ENCODE measurements at regions not wholly inside any gene's neighbourhood (a gene's known extent, or its start where the extent isn't known, plus 50 kb on each side); places are given as distances from the start of the nearest gene placed in this dataset.

DNA sequence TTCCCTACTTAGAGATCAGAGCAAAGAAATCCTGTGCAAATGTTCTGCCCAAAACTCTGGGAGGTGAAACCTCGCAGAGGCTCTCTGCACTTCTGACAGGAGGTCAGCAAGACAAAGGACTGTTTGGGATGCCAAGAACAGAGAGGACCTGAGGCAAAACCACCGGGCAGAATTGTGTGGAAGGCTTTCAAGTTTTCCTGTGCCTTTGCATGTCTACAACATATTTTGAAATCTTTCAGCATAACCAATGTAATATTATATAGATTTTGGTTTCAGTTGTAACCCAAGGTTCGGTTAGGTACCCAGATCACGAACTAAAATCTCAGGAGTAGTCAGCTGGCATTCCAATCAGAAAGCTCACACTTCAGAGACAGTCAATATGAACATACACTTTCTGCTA, 99.4 kb upstream of the PLEKHA5 start:
- Histone ChIP-seq H3K4me1 (no peaks in the 10 kb centered on the region), H3K4me3 (ENCODE audit: low read depth, low read length) (no peak overlapping the region), H3K9me3 (no peaks in the 10 kb centered on the region; the same call in 1 of the 2 replicates), H3K27me3 (no peaks in the 10 kb centered on the region), H3K36me3 (no peaks in the 10 kb centered on the region)
- TF ChIP-seq, protein P1, sequence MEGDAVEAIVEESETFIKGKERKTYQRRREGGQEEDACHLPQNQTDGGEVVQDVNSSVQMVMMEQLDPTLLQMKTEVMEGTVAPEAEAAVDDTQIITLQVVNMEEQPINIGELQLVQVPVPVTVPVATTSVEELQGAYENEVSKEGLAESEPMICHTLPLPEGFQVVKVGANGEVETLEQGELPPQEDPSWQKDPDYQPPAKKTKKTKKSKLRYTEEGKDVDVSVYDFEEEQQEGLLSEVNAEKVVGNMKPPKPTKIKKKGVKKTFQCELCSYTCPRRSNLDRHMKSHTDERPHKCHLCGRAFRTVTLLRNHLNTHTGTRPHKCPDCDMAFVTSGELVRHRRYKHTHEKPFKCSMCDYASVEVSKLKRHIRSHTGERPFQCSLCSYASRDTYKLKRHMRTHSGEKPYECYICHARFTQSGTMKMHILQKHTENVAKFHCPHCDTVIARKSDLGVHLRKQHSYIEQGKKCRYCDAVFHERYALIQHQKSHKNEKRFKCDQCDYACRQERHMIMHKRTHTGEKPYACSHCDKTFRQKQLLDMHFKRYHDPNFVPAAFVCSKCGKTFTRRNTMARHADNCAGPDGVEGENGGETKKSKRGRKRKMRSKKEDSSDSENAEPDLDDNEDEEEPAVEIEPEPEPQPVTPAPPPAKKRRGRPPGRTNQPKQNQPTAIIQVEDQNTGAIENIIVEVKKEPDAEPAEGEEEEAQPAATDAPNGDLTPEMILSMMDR (IDR thresholded peaks at IDR 0.05; ENCODE audit: low read depth, low read length): no peak
- DNase-seq: no peak

GRCh38 chr12:19030603-19031002, 98.9 kb upstream of the PLEKHA5 start:
- Histone ChIP-seq H3K4me1 (no peaks in the 10 kb centered on the region), H3K9me3 (no peaks in the 10 kb centered on the region; the same call in 1 of the 2 replicates), H3K27me3 (no peaks in the 10 kb centered on the region), H3K4me3 (ENCODE audit: low read depth, low read length) (no peak overlapping the region), H3K36me3 (no peaks in the 10 kb centered on the region)
- TF ChIP-seq, protein P1 (IDR thresholded peaks at IDR 0.05; ENCODE audit: low read depth, low read length): no peak
- DNase-seq: no peak

- no peaks in the 10 kb centered on the region; the same call in 1 of the 2 replicates for H3K9me3 ChIP-seq
- H3K36me3 ChIP-seq: no peaks in the 10 kb centered on the region
- no peak overlapping the region for H3K4me3 ChIP-seq (ENCODE audit: low read depth, low read length)
- TF ChIP-seq, protein P1 (IDR thresholded peaks at IDR 0.05; ENCODE audit: low read depth, low read length): no peak
- no peaks in the 10 kb centered on the region for H3K27me3 ChIP-seq
- H3K4me1 ChIP-seq: no peaks in the 10 kb centered on the region
- DNase-seq: no peak
Observed at GRCh38 chr12:19031032-19031431, 98.5 kb upstream of the PLEKHA5 start.

GRCh38 chr12:19032826-19033225, 96.7 kb upstream of the PLEKHA5 start:
- Histone ChIP-seq H3K36me3 (no peaks in the 10 kb centered on the region), H3K9me3 (no peaks in the 10 kb centered on the region; the same call in 1 of the 2 replicates), H3K4me3 (ENCODE audit: low read depth, low read length) (no peak overlapping the region), H3K27me3 (no peaks in the 10 kb centered on the region), H3K4me1 (no peaks in the 10 kb centered on the region)
- no peak for DNase-seq
- TF ChIP-seq, protein P1 (IDR thresholded peaks at IDR 0.05; ENCODE audit: low read depth, low read length): no peak

- no peaks in the 10 kb centered on the region for H3K4me1 ChIP-seq
- no peak for DNase-seq
- TF ChIP-seq, protein P1 (IDR thresholded peaks at IDR 0.05; ENCODE audit: low read depth, low read length): no peak
- no peak overlapping the region for H3K4me3 ChIP-seq (ENCODE audit: low read depth, low read length)
- H3K9me3 ChIP-seq: no peaks in the 10 kb centered on the region; the same call in 1 of the 2 replicates
- H3K27me3 ChIP-seq: no peaks in the 10 kb centered on the region
- no peaks in the 10 kb centered on the region for H3K36me3 ChIP-seq
Observed at GRCh38 chr12:19033244-19033643, 96.3 kb upstream of the PLEKHA5 start.

GRCh38 chr12:19034937-19035336, 94.6 kb upstream of the PLEKHA5 start:
- no peaks in the 10 kb centered on the region; the same call in 1 of the 2 replicates for H3K9me3 ChIP-seq
- H3K36me3 ChIP-seq: no peaks in the 10 kb centered on the region
- DNase-seq: no peak
- no peak overlapping the region for H3K4me3 ChIP-seq (ENCODE audit: low read depth, low read length)
- H3K27me3 ChIP-seq: no peaks in the 10 kb centered on the region
- H3K4me1 ChIP-seq: no peaks in the 10 kb centered on the region
- TF ChIP-seq, protein P1 (IDR thresholded peaks at IDR 0.05; ENCODE audit: low read depth, low read length): no peak
